ENCODE measurements at regions not wholly inside any gene's neighbourhood (a gene's known extent, or its start where the extent isn't known, plus 50 kb on each side); places are given as distances from the start of the nearest gene placed in this dataset.

GRCh38 chr11:96704847-96705246, 315.0 kb downstream of the JRKL start:
- H3K36me3 ChIP-seq (ENCODE audit: insufficient read depth, low read length): no peaks in the 10 kb centered on the region
- H3K9me3 ChIP-seq (ENCODE audit: low read length): no peaks in the 10 kb centered on the region
- H3K9me2 ChIP-seq (ENCODE audit: low read depth, low read length): no peaks in the 10 kb centered on the region
- TF ChIP-seq CTCF (IDR thresholded peaks at IDR 0.05; ENCODE audit: low read length): no peak
- no peak for TF ChIP-seq EZH2 (IDR thresholded peaks at IDR 0.05; ENCODE audit: borderline replicate concordance, low read length)
- H3K4me3 ChIP-seq (ENCODE audit: low read depth, low read length, poor library complexity, severe bottlenecking): no peak overlapping the region
- no peaks in the 10 kb centered on the region for H4K20me1 ChIP-seq (ENCODE audit: insufficient read depth, low read length)
- H3K4me1 ChIP-seq (ENCODE audit: insufficient read depth, low read length, severe bottlenecking): no peaks in the 10 kb centered on the region
- no peak overlapping the region for H3K27ac ChIP-seq (ENCODE audit: low read depth, low read length, poor library complexity, severe bottlenecking)
- H3F3A ChIP-seq (ENCODE audit: insufficient read depth, low read length): no peaks in the 10 kb centered on the region
- H3K27me3 ChIP-seq (ENCODE audit: insufficient read depth, low read length): no peaks in the 10 kb centered on the region
- no peak overlapping the region for H3K9ac ChIP-seq (ENCODE audit: low read length)
- no peak overlapping the region for H3K4me2 ChIP-seq (ENCODE audit: low read length)
- H2AFZ ChIP-seq (ENCODE audit: low read length): no peak overlapping the region
- H3K79me2 ChIP-seq (ENCODE audit: insufficient read depth, low read length): no peaks in the 10 kb centered on the region

- no peaks in the 10 kb centered on the region for H3K9me2 ChIP-seq (ENCODE audit: low read depth, low read length)
- H3K4me2 ChIP-seq (ENCODE audit: low read length): no peak overlapping the region
- H3K4me1 ChIP-seq (ENCODE audit: insufficient read depth, low read length, severe bottlenecking): no peaks in the 10 kb centered on the region
- no peaks in the 10 kb centered on the region for H3F3A ChIP-seq (ENCODE audit: insufficient read depth, low read length)
- H3K9ac ChIP-seq (ENCODE audit: low read length): no peak overlapping the region
- H4K20me1 ChIP-seq (ENCODE audit: insufficient read depth, low read length): no peaks in the 10 kb centered on the region
- H3K27me3 ChIP-seq (ENCODE audit: insufficient read depth, low read length): no peaks in the 10 kb centered on the region
- H3K4me3 ChIP-seq (ENCODE audit: low read depth, low read length, poor library complexity, severe bottlenecking): no peak overlapping the region
- TF ChIP-seq EZH2 (IDR thresholded peaks at IDR 0.05; ENCODE audit: borderline replicate concordance, low read length) (no peak), CTCF (IDR thresholded peaks at IDR 0.05; ENCODE audit: low read length) (no peak)
- H3K9me3 ChIP-seq (ENCODE audit: low read length): no peaks in the 10 kb centered on the region
- H3K36me3 ChIP-seq (ENCODE audit: insufficient read depth, low read length): no peaks in the 10 kb centered on the region
- H2AFZ ChIP-seq (ENCODE audit: low read length): no peak overlapping the region
- no peaks in the 10 kb centered on the region for H3K79me2 ChIP-seq (ENCODE audit: insufficient read depth, low read length)
- H3K27ac ChIP-seq (ENCODE audit: low read depth, low read length, poor library complexity, severe bottlenecking): no peak overlapping the region
Observed at GRCh38 chr11:96706761-96707160, 316.9 kb downstream of the JRKL start.

GRCh38 chr11:96707273-96707672, 317.5 kb downstream of the JRKL start:
- Histone ChIP-seq H3K9me3 (ENCODE audit: low read length) (no peaks in the 10 kb centered on the region), H3K27me3 (ENCODE audit: insufficient read depth, low read length) (no peaks in the 10 kb centered on the region), H2AFZ (ENCODE audit: low read length) (no peak overlapping the region), H4K20me1 (ENCODE audit: insufficient read depth, low read length) (no peaks in the 10 kb centered on the region), H3K27ac (ENCODE audit: low read depth, low read length, poor library complexity, severe bottlenecking) (no peak overlapping the region), H3K36me3 (ENCODE audit: insufficient read depth, low read length) (no peaks in the 10 kb centered on the region), H3F3A (ENCODE audit: insufficient read depth, low read length) (no peaks in the 10 kb centered on the region), H3K79me2 (ENCODE audit: insufficient read depth, low read length) (no peaks in the 10 kb centered on the region), H3K9ac (ENCODE audit: low read length) (no peak overlapping the region), H3K4me2 (ENCODE audit: low read length) (no peak overlapping the region), H3K9me2 (ENCODE audit: low read depth, low read length) (no peaks in the 10 kb centered on the region), H3K4me3 (ENCODE audit: low read depth, low read length, poor library complexity, severe bottlenecking) (no peak overlapping the region), H3K4me1 (ENCODE audit: insufficient read depth, low read length, severe bottlenecking) (no peaks in the 10 kb centered on the region)
- no peak for TF ChIP-seq CTCF (IDR thresholded peaks at IDR 0.05; ENCODE audit: low read length)
- TF ChIP-seq EZH2 (IDR thresholded peaks at IDR 0.05; ENCODE audit: borderline replicate concordance, low read length): no peak
